G401 (cell line): ENCODE measurements at regions not wholly inside any gene's neighbourhood (a gene's known extent, or its start where the extent isn't known, plus 50 kb on each side); places are given as distances from the start of the nearest gene placed in this dataset.
A peak's percentile ranks its signal among the peaks of the same experiment; 100 is the strongest.

Experiments used
- DNase-seq: peaks from one replicate; pipeline ENCODE4 v3.0.0-alpha.2; 2015; ENCODE audit warnings: low spot score
- in situ Hi-C: cut with HindIII; loops from 2 replicates; pipeline ENCODE4 v1.10.0; 2016; ENCODE audit warnings: low sequenced_read_pairs, mixed read lengths

DNA sequence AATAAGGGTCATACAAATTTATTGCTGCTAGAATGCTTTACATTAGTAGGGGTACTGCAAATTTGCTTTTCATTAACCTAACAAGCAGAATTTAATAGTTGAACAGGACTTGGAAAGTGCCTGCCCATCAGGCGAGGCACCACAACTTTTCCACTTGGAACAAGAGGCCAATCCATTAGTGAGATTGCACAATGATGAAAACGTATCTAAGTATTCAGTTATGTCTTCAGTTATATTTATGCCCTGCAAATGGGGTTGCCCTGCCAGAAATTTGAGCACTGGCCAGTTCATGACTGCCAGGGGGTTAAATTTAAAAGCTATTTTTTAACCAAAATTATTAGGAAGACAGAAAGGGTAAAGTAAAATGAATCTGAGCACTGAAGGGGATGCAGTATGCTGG, 111.1 kb upstream of the PALS2 start:
- in situ Hi-C loops, result no loop called here
- no peak for DNase-seq

DNA sequence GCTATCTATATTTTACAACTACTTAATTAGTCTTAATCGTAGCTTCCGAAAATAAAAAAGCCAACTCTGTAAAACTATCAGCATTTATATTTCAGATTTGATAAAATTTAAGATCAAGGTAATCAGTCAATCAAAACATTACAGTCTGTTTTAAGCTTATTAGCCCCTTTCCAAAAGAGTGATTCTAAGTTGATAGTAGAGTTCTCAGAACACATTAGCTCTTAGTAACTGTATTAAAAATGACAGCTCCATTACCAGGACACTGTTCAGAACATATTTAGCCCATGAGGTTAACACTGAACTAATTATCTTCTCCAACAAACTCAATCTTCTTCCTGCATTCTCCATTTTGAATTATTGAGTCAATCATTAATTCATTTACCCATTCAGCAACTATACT, 110.3 kb upstream of the PALS2 start:
- in situ Hi-C loops, result no loop called here

DNA sequence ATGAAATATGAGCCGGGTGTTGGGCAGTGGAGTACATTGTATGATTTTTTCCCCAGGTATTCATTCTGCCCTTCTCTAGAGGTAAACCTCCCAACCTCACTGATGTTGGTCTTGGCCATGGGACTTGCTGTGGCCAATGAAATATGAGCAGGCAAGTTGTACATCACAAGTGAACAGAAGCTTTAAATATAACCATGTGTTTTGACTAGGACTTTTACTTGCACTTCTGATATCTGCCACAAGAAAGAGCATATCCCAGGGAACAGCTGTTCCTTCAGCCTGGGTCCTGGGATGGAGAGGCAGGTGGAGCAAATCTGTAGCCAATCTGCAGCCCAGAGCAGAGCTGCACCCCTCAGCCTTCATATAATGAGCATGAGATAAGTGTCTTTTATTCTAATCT, 109.8 kb upstream of the PALS2 start:
- in situ Hi-C loops, result no loop called here
- no peak for DNase-seq

More for the DNA sequence above, 110.3 kb upstream of the PALS2 start:
- DNase-seq, result no peak

DNA sequence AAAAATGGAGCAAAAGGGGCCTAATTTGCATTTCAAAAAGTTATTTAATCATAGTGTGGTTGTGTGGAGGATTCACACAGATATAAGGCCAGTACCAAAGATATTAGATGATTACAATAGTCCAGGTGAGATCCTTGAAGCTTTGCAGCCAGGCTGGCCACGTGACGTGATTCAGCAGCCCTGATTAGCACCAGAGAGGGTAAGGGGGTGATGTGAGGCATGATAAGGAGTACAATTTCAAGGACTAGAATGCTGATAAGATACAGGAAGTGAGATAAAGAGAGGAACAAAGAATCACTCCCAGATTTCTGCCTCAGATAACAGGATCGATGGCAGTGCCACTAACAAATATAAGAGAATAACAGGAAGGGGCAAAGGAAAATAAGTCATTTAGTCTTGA, 108.4 kb upstream of the PALS2 start:
- in situ Hi-C loops, result no loop called here
- DNase-seq, result no peak

DNA sequence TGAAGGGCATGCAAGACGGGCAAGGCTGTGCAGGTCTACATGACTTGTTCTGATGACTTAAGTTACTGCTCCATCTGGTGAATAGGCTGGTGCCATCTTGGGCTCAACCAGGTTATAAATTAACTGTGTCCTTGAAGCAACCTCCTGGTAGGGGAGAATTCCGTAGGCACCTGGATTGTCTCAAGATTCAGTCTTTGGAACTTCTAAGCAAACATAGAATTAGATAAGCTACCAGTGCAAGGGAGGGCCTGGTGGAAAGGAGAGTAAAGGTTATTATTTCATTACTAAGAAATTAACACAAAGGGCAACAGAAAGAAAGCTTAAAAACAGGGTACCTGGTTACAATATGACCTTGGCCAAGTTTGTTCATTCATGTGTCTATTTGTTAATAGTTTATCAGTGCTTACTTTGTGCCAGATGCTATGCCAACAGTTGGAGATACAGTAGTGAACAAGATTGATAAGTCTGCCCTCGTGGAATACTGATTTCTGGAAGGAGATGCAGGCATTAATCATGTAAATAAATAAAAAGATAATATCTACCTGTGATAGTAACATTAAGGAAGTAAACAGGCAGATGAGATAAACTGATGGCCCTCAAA, 107.0 kb upstream of the PALS2 start:
- in situ Hi-C loops, result no loop called here
- no peak for DNase-seq

DNA sequence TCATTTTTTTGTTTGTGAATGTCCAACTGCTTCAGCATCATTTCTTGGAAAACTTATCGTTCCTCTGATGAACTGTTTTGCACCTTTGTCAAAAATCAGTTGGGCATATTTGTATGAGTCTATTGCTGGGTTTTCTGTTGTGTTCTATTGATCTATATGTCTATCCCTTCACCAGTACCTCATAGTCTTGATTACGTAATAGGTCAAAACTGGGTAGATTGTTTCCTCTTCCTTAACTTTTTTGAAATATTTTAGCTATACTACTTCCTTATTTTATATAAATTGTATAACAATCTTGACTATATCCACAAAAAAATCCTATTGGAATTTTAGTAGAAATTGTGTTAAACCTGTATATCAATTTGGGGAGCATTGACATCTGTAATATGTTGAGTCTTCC, 104.1 kb upstream of the PALS2 start:
- DNase-seq, result no peak
- in situ Hi-C loops, result no loop called here

DNA sequence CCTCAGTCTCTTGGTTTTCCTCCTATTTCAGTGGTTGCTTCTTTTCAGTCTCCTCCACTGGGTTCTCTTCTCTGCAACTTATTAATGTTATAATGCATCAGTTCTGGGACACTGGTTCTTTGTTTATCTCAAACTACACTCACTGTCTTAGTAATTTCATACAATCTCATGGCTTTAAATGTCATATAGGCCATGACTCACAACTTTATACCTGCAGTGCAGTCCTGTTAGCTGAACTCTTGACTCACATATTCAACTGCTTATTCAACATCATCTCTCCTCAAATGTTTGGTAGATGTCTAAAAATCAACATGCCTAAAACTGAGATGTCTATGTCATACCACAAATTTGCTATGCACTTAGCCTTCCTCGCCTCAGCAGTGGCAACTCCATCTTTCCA, 101.2 kb upstream of the PALS2 start:
- no peak for DNase-seq
- in situ Hi-C loops, result no loop called here

DNA sequence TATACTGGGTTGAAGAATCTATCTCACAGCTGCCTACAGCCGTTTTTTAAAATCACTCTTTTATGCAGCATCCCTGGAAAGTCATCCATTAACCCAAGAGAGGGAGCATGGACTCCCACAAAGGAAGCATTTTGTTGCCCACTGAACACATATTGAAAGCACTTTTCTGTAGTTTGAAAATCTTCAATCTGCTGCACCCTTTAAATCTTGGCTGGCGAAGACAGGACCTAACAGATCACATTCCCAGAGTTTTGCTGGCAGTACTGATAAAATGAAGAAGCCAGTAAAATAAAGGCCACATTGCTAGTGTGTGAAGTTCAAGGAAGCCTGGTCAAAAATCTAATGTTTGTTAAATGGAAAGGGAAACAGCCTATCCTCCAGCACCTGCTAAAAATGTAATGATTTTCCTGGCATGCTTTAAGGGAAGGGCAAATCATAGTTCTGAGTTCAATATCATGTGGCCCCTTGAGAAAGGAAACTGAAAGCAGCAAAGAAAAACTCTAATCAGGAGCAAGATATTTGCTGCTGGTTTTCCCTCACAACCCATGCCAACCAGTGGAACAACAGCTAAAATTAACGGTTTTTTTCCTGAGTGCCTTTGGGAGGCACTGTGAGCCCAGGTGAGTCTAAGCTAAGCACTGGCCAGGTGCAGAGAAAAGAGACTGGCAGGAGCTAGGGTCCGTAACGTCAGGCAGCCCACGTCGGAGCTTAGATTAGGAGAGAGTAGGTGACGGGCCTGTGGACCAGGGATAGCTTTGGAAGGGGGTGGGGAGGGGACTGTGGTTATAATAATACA, 97.9 kb upstream of the PALS2 start:
- no peak for DNase-seq
- in situ Hi-C loops, result no loop called here

DNA sequence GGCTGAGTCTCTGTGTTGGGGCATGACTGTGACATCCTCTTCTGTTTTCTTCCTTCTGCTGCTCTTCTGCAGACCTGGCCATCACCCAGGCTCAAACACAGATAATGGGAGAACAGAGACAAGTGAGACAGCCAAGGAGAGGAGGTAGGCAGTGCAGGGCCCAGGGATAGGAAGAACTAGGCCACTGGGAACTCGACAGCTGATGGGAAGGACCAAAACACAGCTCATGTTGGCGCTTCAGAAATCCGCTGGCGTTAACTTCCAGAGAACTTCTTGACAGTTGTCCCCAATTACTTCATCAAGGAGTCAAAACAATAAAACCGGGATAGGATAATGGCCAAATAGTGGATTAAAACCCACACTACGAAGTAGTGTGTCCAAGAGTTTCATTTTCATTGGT, 97.0 kb upstream of the PALS2 start:
- in situ Hi-C loops, result no loop called here
- no peak for DNase-seq

DNA sequence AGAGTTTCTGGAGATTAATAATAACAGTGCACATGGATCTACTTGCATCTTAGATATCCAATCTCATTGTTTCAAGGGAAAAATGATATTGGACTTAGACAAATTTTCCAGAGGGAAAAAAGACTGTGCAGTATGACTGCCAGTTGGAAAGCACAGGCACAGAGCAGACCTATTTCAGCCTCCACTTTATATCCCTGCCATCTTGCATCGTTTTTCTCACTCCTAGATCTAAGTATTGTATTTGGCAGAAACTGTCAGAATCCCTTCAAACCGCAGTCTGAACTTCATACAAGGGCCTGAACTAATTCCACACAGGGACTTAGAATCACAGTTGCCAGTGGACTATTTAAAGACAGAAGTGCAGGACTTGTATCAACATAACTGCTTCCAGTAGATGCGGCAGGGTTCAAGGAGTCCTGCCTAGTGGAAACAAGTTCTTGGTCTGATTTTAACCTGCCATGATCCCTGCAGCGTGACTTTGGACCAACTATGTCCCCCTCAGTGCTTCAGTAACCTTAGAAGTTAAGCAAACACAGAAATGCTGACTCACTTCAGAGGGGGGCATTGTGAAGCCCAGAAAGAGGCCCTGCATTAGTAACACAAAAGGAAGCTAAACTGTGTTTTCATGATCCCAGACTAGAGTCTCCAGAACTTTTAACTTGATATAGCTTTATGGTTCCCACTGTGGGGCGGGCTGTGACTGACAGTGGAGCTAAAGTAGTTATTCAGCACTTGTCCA, 95.7 kb upstream of the PALS2 start:
- DNase-seq, result peak; percentile 2
- in situ Hi-C loops, result no loop called here

DNA sequence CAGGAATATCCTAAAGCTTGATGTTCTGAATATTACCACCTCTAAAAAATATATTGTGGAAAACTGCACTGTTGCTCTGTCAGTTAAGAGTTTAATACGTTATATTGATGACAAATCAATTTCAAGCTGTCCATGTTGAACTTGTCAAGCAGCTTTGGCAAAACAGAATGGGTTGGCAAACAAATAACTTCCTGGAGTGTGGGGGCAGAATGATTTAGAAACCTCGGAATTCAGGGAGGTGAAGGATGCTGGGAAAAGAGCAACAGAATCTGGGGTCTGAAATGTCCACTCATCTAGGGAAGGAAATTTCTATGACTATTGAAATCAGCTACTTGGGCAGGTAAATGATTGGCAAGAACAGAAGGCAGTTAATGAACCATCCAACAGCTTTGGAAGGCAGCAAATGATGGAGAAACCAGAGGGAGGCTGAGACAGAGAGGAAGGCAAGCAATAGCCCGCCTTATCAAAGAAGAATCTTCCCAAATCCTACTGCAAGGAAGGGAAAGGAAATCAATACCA, 95.1 kb upstream of the PALS2 start:
- in situ Hi-C loops, result no loop called here
- no peak for DNase-seq

DNA sequence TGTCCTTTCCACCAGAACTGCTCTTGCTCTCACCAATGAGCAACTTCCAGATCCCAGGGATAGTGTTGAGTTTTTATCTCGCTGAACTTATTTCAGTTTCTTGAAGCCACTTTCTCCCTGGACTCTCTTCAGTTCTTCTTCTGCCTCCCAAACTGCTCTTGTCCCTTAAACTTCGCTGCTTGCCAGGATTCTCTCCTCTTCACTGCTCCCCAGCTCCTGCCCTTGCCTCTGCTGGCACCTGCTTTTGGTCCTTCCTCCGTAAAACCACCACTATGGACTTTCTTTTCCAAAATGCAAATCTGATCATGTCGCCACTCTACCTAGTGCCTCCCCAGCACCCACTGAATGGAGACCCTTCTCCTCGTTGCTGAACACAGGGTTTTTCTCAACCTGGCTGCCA, 92.8 kb upstream of the PALS2 start:
- in situ Hi-C loops, result no loop called here

DNA sequence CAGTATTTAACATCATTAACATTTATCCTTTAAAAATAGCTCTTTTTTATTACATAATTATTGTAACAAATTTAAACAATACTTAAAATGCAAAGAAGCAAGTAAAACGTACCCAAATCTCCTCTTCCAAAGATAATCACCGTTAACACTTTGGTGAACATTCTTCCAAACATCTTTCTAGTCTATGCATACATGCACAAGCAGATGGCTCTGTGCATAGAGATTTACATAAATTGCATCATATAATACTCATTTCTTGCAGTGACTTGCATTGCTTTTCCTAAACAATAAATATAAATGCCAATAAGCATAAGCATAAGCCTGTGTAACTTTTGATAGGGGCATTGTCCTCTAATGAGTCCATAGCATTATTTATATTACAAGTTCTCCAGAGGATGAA, 89.4 kb upstream of the PALS2 start:
- DNase-seq, result no peak
- in situ Hi-C loops, result no loop called here

More for the DNA sequence above, 92.8 kb upstream of the PALS2 start:
- no peak for DNase-seq

DNA sequence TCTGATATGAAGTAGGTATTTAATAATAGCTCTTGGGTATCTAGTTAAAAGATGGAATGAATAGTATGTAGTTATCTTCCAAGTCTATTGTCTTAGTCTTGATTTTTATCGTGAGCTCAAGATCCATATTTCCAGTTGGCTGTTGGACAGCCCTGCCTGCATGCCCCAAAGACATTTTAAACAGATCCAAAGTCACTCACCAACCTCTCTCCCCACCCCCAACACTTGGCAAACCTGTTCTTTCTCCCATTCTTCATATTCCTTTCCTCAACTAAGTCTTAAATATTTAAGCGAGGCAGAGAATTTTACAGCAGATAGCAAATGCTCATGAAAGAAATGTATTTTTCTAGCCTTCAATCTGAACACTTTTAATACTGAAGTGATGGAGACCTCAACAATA, 80.7 kb upstream of the PALS2 start:
- DNase-seq, result no peak
- in situ Hi-C loops, result no loop called here

DNA sequence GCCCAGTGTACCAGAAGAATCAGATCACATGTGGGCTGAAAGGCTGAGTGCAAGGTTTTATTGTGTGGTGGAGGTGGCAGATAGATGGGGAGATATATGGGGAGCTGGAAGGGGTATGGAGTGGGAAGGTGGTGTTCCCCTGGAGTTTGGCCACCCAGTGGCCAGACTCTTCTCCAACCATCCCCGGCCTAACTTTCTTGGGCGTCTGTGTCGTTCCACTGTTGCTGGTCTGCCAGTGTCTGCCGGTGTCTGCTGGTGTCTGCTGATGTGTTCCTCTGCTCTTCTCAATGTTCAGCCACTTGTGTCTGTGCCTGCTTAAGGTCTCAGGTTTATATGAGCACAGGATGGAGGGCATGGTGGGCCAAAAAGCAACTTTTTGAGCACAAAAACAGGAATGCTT, 78.4 kb upstream of the PALS2 start:
- in situ Hi-C loops, result no loop called here
- no peak for DNase-seq

DNA sequence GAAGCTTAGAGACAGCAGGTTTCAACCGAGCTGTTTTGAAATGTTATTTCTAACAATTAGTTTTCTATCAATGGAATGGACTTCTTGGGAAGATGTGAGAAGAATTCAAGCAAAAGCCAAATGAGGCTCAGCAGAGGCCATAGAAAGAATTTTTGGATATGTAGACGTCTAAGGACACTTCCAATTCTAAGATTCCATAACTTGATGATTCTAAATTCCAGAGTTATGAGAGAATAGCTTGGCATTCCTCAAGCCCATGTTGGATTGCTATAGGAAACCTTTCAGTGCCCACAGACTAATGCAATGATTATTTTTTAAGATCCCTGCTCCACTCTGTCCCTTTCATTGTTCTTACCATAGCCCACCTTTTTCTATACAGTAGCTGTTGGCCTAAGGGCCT, 77.2 kb upstream of the PALS2 start:
- DNase-seq, result no peak
- in situ Hi-C loops, result no loop called here

DNA sequence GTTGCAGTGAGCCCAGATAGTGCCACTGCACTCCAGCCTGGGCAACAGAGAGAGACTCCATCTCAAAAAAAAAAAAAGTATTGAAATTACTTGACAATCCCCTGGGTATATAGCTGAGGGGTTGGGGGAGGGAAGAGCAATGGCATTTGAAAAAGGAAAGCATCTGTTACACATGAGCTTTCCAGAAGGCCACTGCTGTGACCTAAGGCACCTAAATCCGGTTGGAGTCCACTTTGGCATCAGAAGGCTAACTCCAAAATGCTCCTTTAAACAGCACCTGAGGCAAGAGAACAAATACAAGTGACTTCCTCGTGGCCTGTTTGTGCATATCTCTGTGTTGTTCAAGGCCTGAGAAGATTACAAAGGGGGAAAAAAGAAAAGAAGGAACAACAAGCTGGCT, 74.8 kb upstream of the PALS2 start:
- in situ Hi-C loops, result no loop called here
- DNase-seq, result no peak

DNA sequence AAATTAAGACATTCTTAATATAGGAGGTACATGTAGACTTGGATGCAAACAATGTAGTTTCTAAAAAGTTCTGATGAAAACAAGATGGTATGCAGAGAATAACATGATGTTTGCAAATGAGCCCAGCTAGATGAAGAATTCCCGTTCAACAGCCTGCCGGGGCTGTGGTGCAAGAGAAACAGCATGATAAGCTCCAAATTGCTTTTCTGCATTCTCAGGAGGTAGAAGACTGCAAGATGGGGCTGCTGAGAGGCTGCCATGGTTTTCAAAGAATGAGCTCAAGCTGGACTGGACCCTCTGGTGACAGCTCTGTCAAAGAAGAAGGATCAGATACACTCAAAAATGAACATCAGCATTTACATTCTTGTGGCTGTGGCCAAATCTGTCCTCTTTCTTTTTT, 73.4 kb upstream of the PALS2 start:
- DNase-seq, result no peak
- in situ Hi-C loops, result no loop called here

DNA sequence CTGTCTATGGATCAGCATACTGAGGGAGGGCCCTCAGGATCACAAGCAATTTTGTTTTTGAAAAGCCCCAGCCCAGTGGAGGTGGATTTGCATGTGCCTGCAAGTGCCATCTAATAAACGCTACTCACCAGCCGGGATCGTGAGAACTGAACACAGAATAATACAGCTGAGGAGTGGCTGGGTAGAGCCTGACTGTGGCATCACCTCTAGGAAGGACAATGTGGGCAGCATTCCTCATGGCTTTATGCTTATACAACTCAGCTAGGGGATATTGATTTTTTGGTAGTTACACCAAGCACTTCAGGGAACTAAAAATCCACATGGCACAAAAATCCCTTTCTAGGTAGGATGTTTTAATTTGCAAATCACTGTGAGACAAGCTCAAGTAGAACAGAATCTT, 72.7 kb upstream of the PALS2 start:
- no peak for DNase-seq
- in situ Hi-C loops, result no loop called here

DNA sequence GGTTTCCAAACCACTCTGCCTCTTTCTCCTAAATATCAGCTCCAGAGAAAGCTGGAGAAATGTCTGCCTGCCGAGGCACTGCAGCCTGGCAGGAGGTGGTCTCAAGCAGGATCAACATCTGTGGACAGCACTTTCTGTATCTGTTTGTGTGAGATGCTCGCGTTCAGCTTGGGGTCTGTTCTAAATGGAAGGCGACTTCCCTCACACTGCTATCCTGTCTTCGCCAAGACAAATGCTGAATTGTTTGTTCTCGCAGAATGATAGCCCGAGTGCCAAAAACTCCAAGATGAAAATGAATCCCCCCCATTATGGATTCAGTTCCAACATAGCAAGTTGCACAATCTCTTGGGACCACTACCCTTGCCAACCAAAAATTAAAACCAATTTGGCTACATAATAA, 72.2 kb upstream of the PALS2 start:
- peak; percentile 6 for DNase-seq

More for the DNA sequence above, 72.2 kb upstream of the PALS2 start:
- in situ Hi-C loops, result no loop called here
